Right lobe of liver (tissue), 4 donors: ENCODE measurements at regions not wholly inside any gene's neighbourhood (a gene's known extent, or its start where the extent isn't known, plus 50 kb on each side); places are given as distances from the start of the nearest gene placed in this dataset.

ENCODE experiments used
- POLR2A ChIP-seq: fragments of 450-650 bp; IDR thresholded peaks from one replicate; pipeline ENCODE4 v1.6.1; 2017; ENCODE audit warnings: antibody characterized with exemption, mild to moderate bottlenecking
- TF ChIP-seq, protein P1 (sequence below), 4 donors: fragments of 200-600 bp in 3 of 4; fragments of 450-650 bp in 1 of 4; IDR thresholded peaks; one replicate each; pipeline versions ENCODE4 v1.5.1 to v1.8.0; 2016 to 2022; ENCODE audit warnings: antibody characterized with exemption in 4 of 4, mild to moderate bottlenecking in 2 of 4
- donor health status: DM: no; HTN: no; CAD: no.
- donor health status: DM: no; HTN: no; CAD: no.
- donor health status: DM: no; HTN: yes; CAD: no.

DNA sequence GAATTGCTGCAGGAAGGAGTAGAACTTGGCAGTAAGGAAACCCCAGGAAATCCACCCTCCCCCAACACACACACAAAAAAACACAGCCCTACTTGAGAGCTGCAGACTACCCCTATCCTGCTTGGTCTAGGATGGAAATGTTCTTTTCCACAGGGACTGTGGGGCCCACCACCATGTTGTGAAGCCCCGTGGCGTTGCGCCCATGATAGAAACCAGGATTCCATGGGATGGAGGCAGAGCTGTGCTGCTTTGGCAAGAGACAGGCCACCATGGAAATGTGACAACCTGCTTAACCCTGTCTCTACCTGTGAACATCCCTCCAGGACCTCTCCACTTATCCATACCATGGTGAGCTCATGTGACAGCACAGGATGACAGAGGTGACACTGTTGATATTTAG is 121.1 kb upstream of the NGF start:
- TF ChIP-seq, protein P1, sequence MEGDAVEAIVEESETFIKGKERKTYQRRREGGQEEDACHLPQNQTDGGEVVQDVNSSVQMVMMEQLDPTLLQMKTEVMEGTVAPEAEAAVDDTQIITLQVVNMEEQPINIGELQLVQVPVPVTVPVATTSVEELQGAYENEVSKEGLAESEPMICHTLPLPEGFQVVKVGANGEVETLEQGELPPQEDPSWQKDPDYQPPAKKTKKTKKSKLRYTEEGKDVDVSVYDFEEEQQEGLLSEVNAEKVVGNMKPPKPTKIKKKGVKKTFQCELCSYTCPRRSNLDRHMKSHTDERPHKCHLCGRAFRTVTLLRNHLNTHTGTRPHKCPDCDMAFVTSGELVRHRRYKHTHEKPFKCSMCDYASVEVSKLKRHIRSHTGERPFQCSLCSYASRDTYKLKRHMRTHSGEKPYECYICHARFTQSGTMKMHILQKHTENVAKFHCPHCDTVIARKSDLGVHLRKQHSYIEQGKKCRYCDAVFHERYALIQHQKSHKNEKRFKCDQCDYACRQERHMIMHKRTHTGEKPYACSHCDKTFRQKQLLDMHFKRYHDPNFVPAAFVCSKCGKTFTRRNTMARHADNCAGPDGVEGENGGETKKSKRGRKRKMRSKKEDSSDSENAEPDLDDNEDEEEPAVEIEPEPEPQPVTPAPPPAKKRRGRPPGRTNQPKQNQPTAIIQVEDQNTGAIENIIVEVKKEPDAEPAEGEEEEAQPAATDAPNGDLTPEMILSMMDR (IDR thresholded peaks at IDR 0.05): no peak
- TF ChIP-seq POLR2A: no peak
